PC-3 (cell line): ENCODE measurements at regions not wholly inside any gene's neighbourhood (a gene's known extent, or its start where the extent isn't known, plus 50 kb on each side); places are given as distances from the start of the nearest gene placed in this dataset.

Experiments
- EZH2 ChIP-seq: fragments of 300-600 bp; sonication (generic); IDR thresholded peaks from one replicate; pipeline ENCODE4 v1.6.1; 2017; ENCODE audit warnings: antibody characterized with exemption, mild to moderate bottlenecking, low read length; ENCODE audit not compliant: unreplicated experiment
- EZH2phosphoT487 ChIP-seq: fragments of 300-600 bp; sonication (generic); IDR thresholded peaks from 2 replicates; pipeline ENCODE4 v1.6.1; 2018; ENCODE audit warnings: mild to moderate bottlenecking, antibody characterized with exemption, low read length, borderline replicate concordance
- TF ChIP-seq, protein P1 (sequence below): fragments of 300-600 bp; sonication (generic); conservative IDR thresholded peaks from 2 replicates; pipeline ENCODE4 v1.5.1; 2017; ENCODE audit warnings: antibody characterized with exemption, low read depth, mild to moderate bottlenecking, low read length

DNA sequence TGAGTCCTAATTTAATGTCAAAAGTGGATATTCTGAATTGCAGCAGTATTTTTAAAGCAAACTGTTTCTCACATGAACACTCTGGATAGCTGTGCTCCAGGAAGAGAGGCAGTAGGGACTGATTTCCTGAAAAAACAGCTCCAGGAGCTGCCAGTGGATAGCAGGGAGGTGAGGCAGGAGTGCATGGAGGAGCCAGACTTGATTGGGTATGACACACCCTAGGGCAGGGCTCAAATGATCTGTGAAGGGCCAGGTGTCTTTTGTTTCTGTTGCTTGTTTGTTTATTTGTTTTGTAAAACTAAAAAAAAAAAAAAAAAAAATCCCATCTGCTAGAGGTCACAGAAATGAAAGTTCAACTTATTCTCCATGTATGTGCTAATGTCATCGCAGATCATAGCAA lies 83.4 kb downstream of the ADRB2 start:
- TF ChIP-seq, protein P1, sequence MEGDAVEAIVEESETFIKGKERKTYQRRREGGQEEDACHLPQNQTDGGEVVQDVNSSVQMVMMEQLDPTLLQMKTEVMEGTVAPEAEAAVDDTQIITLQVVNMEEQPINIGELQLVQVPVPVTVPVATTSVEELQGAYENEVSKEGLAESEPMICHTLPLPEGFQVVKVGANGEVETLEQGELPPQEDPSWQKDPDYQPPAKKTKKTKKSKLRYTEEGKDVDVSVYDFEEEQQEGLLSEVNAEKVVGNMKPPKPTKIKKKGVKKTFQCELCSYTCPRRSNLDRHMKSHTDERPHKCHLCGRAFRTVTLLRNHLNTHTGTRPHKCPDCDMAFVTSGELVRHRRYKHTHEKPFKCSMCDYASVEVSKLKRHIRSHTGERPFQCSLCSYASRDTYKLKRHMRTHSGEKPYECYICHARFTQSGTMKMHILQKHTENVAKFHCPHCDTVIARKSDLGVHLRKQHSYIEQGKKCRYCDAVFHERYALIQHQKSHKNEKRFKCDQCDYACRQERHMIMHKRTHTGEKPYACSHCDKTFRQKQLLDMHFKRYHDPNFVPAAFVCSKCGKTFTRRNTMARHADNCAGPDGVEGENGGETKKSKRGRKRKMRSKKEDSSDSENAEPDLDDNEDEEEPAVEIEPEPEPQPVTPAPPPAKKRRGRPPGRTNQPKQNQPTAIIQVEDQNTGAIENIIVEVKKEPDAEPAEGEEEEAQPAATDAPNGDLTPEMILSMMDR: no peak
- no peak for TF ChIP-seq EZH2
- TF ChIP-seq EZH2phosphoT487: no peak
